ENCODE measurements at regions not wholly inside any gene's neighbourhood (a gene's known extent, or its start where the extent isn't known, plus 50 kb on each side); places are given as distances from the start of the nearest gene placed in this dataset.

GRCh38 chr6:21816231-21816630 is 222.7 kb downstream of the SOX4 start:
- no peak for DNase-seq (ENCODE audit: low read depth)

- DNase-seq (ENCODE audit: low read depth), result no peak
Measured at GRCh38 chr6:21820442-21820841, 226.9 kb downstream of the SOX4 start.

GRCh38 chr6:21823371-21823770 is 229.8 kb downstream of the SOX4 start:
- DNase-seq (ENCODE audit: low read depth), result no peak

GRCh38 chr6:21824431-21825177 is 231.1 kb downstream of the SOX4 start:
- no peak for DNase-seq (ENCODE audit: low read depth)

- no peak for DNase-seq (ENCODE audit: low read depth)
Measured at GRCh38 chr6:21826023-21826422, 232.5 kb downstream of the SOX4 start.

- DNase-seq (ENCODE audit: low read depth), result no peak
Measured at GRCh38 chr6:21826904-21827303, 233.4 kb downstream of the SOX4 start.

- DNase-seq (ENCODE audit: low read depth), result no peak
Measured at GRCh38 chr6:21827425-21828202, 234.1 kb downstream of the SOX4 start.

GRCh38 chr6:21828704-21829103 is 235.2 kb downstream of the SOX4 start:
- DNase-seq (ENCODE audit: low read depth), result no peak

- DNase-seq (ENCODE audit: low read depth), result no peak
Measured at GRCh38 chr6:21829126-21829525, 235.6 kb downstream of the SOX4 start.

GRCh38 chr6:21831521-21832291 is 238.2 kb downstream of the SOX4 start:
- no peak for DNase-seq (ENCODE audit: low read depth)

- DNase-seq (ENCODE audit: low read depth), result no peak
Measured at GRCh38 chr6:21836277-21836676, 242.7 kb downstream of the SOX4 start.

- DNase-seq (ENCODE audit: low read depth), result no peak
Measured at GRCh38 chr6:21836772-21837425, 243.3 kb downstream of the SOX4 start.

GRCh38 chr6:21840428-21840827 is 246.9 kb downstream of the SOX4 start:
- no peak for DNase-seq (ENCODE audit: low read depth)

GRCh38 chr6:21842875-21843645 is 249.5 kb downstream of the SOX4 start:
- no peak for DNase-seq (ENCODE audit: low read depth)

- no peak for DNase-seq (ENCODE audit: low read depth)
Measured at GRCh38 chr6:21844120-21844917, 250.8 kb downstream of the SOX4 start.

GRCh38 chr6:21845018-21845417 is 251.5 kb downstream of the SOX4 start:
- DNase-seq (ENCODE audit: low read depth), result no peak

- no peak for DNase-seq (ENCODE audit: low read depth)
Measured at GRCh38 chr6:21845439-21846140, 252.0 kb downstream of the SOX4 start.

GRCh38 chr6:21846541-21847451 is 253.2 kb downstream of the SOX4 start:
- no peak for DNase-seq (ENCODE audit: low read depth)

Measured in non-pigmented ciliary epithelial cell (primary cell).